SK-N-SH treated with all-trans-retinoic acid at 6 μM for 48 hours (cell line): ENCODE measurements at regions not wholly inside any gene's neighbourhood (a gene's known extent, or its start where the extent isn't known, plus 50 kb on each side); places are given as distances from the start of the nearest gene placed in this dataset.

Experiments
- ESRRG ChIP-seq: fragments of 250-450 bp; sonication (Bioruptor Pico); IDR thresholded peaks from 2 replicates; pipeline ENCODE4 v1.6.1; 2021; ENCODE audit warnings: mild to moderate bottlenecking
- GLIS3 ChIP-seq: fragments of 250-450 bp; sonication (Bioruptor Pico); IDR thresholded peaks from 2 replicates; pipeline ENCODE4 v1.5.0; 2020; ENCODE audit warnings: mild to moderate bottlenecking, moderate library complexity
- RARB ChIP-seq: fragments of 250-450 bp; sonication (Bioruptor Pico); IDR thresholded peaks from 2 replicates; pipeline ENCODE4 v1.8.0; 2021; ENCODE audit warnings: mild to moderate bottlenecking, moderate library complexity
- TOX ChIP-seq: fragments of 250-450 bp; sonication (Bioruptor Pico); IDR thresholded peaks from 2 replicates; pipeline ENCODE4 v1.8.0; 2021; ENCODE audit warnings: mild to moderate bottlenecking, moderate library complexity, borderline replicate concordance
- ZFP3 ChIP-seq: fragments of 250-450 bp; sonication (Bioruptor Pico); IDR thresholded peaks from 2 replicates; pipeline ENCODE4 v1.5.0; 2020; ENCODE audit warnings: mild to moderate bottlenecking, moderate library complexity
- ZFP30 ChIP-seq: fragments of 450-650 bp; formaldehyde crosslinking; IDR thresholded peaks from 2 replicates; pipeline ENCODE4 v1.5.0; 2022; ENCODE audit warnings: mild to moderate bottlenecking, moderate library complexity
- ZNF70 ChIP-seq: fragments of 450-650 bp; formaldehyde crosslinking; IDR thresholded peaks from 2 replicates; pipeline ENCODE4 v1.5.0; 2020; ENCODE audit warnings: mild to moderate bottlenecking, moderate library complexity
- ZNF8 ChIP-seq: fragments of 450-650 bp; formaldehyde crosslinking; IDR thresholded peaks from 2 replicates; pipeline ENCODE4 v1.5.0; 2020; ENCODE audit warnings: mild to moderate bottlenecking, moderate library complexity
- TF ChIP-seq, protein P1 (sequence below): fragments of 250-450 bp; sonication (Bioruptor Pico); IDR thresholded peaks from 2 replicates; pipeline ENCODE4 v1.8.0; 2020; ENCODE audit warnings: mild to moderate bottlenecking, moderate library complexity, borderline replicate concordance
- TF ChIP-seq, protein P2 (sequence below): fragments of 250-450 bp; sonication (Bioruptor Pico); IDR thresholded peaks from 2 replicates; pipeline ENCODE4 v1.5.0; 2020; ENCODE audit warnings: mild to moderate bottlenecking, moderate library complexity
- TF ChIP-seq, protein P3 (sequence below): fragments of 250-450 bp; sonication (Bioruptor Pico); IDR thresholded peaks from 2 replicates; pipeline ENCODE4 v1.5.1; 2020; ENCODE audit warnings: low read depth, mild to moderate bottlenecking, moderate library complexity
- TF ChIP-seq, protein P4 (sequence below): fragments of 250-450 bp; sonication (Bioruptor Pico); IDR thresholded peaks from 2 replicates; pipeline ENCODE4 v1.5.1; 2021; ENCODE audit warnings: mild to moderate bottlenecking, moderate library complexity

DNA sequence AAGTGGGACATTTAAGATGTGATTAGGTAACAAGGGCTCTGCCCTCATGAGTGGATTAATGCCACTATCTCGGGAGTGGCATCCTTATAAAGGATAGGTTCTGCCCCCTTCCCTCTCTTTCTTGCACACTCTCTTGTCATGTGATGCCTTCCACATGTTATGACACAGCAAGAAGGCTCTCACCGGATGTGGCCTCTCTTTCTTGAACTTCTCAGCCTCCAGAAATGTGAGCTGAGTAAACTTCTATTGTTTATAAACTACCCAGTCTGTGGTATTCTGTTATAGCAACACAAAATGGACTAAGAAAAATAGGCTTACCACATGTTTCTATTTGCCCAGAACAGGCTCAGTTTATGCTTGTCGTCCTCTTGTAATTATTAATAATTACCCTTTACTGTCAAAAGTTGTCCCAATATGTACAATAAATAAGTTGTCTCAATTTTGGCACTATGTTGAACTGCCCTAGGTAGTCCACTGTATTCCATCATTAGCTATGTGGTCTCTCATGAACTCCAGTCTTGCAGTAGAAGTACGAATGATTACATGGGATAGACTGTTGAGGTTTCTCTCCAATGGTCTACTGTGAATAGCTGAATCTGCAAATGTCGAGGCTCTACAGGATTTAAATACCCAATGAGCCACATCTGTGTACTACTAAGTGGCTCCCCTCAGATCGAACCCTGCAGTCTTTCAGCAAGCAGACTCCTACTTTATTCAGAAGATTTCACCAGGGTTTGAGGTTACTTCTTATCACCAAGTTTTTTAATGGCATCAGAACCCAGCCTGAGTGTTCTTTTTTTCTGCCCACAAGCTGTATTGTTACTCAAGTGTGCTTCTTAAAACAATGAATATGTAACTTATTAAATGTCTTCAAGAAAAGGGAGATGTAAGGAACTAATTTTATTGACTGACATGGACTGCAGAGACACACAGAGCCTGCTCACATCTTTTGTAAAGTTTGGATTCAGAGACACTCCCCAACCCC, 102.0 kb upstream of the LEF1 start:
- TF ChIP-seq ZFP3 (no peak), ZFP30 (CRISPR knock-in tag) (no peak), ZNF70 (CRISPR knock-in tag) (no peak), TOX (CRISPR knock-in tag) (no peak), ESRRG (CRISPR knock-in tag) (no peak), RARB (CRISPR knock-in tag) (no peak), GLIS3 (CRISPR knock-in tag) (no peak), ZNF8 (CRISPR knock-in tag) (no peak)
- TF ChIP-seq, protein P1, sequence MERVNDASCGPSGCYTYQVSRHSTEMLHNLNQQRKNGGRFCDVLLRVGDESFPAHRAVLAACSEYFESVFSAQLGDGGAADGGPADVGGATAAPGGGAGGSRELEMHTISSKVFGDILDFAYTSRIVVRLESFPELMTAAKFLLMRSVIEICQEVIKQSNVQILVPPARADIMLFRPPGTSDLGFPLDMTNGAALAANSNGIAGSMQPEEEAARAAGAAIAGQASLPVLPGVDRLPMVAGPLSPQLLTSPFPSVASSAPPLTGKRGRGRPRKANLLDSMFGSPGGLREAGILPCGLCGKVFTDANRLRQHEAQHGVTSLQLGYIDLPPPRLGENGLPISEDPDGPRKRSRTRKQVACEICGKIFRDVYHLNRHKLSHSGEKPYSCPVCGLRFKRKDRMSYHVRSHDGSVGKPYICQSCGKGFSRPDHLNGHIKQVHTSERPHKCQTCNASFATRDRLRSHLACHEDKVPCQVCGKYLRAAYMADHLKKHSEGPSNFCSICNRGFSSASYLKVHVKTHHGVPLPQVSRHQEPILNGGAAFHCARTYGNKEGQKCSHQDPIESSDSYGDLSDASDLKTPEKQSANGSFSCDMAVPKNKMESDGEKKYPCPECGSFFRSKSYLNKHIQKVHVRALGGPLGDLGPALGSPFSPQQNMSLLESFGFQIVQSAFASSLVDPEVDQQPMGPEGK, result no peak
- TF ChIP-seq, protein P2, sequence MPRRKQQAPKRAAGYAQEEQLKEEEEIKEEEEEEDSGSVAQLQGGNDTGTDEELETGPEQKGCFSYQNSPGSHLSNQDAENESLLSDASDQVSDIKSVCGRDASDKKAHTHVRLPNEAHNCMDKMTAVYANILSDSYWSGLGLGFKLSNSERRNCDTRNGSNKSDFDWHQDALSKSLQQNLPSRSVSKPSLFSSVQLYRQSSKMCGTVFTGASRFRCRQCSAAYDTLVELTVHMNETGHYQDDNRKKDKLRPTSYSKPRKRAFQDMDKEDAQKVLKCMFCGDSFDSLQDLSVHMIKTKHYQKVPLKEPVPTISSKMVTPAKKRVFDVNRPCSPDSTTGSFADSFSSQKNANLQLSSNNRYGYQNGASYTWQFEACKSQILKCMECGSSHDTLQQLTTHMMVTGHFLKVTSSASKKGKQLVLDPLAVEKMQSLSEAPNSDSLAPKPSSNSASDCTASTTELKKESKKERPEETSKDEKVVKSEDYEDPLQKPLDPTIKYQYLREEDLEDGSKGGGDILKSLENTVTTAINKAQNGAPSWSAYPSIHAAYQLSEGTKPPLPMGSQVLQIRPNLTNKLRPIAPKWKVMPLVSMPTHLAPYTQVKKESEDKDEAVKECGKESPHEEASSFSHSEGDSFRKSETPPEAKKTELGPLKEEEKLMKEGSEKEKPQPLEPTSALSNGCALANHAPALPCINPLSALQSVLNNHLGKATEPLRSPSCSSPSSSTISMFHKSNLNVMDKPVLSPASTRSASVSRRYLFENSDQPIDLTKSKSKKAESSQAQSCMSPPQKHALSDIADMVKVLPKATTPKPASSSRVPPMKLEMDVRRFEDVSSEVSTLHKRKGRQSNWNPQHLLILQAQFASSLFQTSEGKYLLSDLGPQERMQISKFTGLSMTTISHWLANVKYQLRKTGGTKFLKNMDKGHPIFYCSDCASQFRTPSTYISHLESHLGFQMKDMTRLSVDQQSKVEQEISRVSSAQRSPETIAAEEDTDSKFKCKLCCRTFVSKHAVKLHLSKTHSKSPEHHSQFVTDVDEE, result no peak
- TF ChIP-seq, protein P3, sequence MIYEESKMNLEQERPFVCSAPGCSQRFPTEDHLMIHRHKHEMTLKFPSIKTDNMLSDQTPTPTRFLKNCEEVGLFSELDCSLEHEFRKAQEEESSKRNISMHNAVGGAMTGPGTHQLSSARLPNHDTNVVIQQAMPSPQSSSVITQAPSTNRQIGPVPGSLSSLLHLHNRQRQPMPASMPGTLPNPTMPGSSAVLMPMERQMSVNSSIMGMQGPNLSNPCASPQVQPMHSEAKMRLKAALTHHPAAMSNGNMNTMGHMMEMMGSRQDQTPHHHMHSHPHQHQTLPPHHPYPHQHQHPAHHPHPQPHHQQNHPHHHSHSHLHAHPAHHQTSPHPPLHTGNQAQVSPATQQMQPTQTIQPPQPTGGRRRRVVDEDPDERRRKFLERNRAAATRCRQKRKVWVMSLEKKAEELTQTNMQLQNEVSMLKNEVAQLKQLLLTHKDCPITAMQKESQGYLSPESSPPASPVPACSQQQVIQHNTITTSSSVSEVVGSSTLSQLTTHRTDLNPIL (CRISPR knock-in tag), result no peak
- TF ChIP-seq, protein P4, sequence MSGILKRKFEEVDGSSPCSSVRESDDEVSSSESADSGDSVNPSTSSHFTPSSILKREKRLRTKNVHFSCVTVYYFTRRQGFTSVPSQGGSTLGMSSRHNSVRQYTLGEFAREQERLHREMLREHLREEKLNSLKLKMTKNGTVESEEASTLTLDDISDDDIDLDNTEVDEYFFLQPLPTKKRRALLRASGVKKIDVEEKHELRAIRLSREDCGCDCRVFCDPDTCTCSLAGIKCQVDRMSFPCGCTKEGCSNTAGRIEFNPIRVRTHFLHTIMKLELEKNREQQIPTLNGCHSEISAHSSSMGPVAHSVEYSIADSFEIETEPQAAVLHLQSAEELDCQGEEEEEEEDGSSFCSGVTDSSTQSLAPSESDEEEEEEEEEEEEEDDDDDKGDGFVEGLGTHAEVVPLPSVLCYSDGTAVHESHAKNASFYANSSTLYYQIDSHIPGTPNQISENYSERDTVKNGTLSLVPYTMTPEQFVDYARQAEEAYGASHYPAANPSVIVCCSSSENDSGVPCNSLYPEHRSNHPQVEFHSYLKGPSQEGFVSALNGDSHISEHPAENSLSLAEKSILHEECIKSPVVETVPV (CRISPR knock-in tag), result no peak
